ENCODE measurements at regions not wholly inside any gene's neighbourhood (a gene's known extent, or its start where the extent isn't known, plus 50 kb on each side); places are given as distances from the start of the nearest gene placed in this dataset.

GRCh38 chr7:46068159-46068558 is 147.1 kb upstream of the IGFBP3 start:
- no peak overlapping the region for H3K27ac ChIP-seq (ENCODE audit: low read depth in 1 of 2, low read length in 2 of 2)
- WGBS: 68% methylated on average over 2 of the region's 2 CpGs
- H3K27me3 ChIP-seq (ENCODE audit: control insufficient read depth in 4 of 4, insufficient read depth in 4 of 4, low read length in 3 of 4): no peaks in the 10 kb centered on the region

GRCh38 chr7:46059308-46060020 is 138.4 kb upstream of the IGFBP3 start:
- TF ChIP-seq TAF1 (conservative IDR thresholded peaks at IDR 0.05) (no peak), RAD21 (IDR thresholded peaks at IDR 0.05) (peak in 1 of 2 donors; percentile 10)
- Histone ChIP-seq H3K9ac (ENCODE audit: low read depth in 1 of 2, low read length in 2 of 2) (no peak overlapping the region), H3K36me3 (ENCODE audit: control insufficient read depth in 4 of 4, insufficient read depth in 3 of 4, low read depth in 1 of 4, low read length in 3 of 4) (no peaks in the 10 kb centered on the region), H3K9me3 (ENCODE audit: control insufficient read depth in 4 of 4, low read length in 3 of 4) (no peaks in the 10 kb centered on the region), H3K4me3 (ENCODE audit: low read depth in 1 of 3, low read length in 3 of 3) (no peak overlapping the region), H3K27me3 (ENCODE audit: control insufficient read depth in 4 of 4, insufficient read depth in 4 of 4, low read length in 3 of 4) (no peaks in the 10 kb centered on the region), H3K27ac (ENCODE audit: low read depth in 1 of 2, low read length in 2 of 2) (no peak overlapping the region), H3K4me1 (ENCODE audit: control insufficient read depth in 4 of 4, insufficient read depth in 4 of 4, low read length in 3 of 4) (no peaks in the 10 kb centered on the region)
- no peak for DNase-seq (ENCODE audit: low spot score)
- WGBS: 87% methylated on average over 7 of the region's 7 CpGs

More at GRCh38 chr7:46068159-46068558, 147.1 kb upstream of the IGFBP3 start:
- TF ChIP-seq FOXA2 (IDR thresholded peaks at IDR 0.05) (no peak), RAD21 (IDR thresholded peaks at IDR 0.05) (no peak), HNF4A (conservative IDR thresholded peaks at IDR 0.05) (no peak), FOXA1 (IDR thresholded peaks at IDR 0.05) (no peak), EGR1 (IDR thresholded peaks at IDR 0.05; ENCODE audit: low read depth in 2 of 2) (no peak), SP1 (IDR thresholded peaks at IDR 0.05) (no peak)
- Histone ChIP-seq H3K4me1 (ENCODE audit: control insufficient read depth in 4 of 4, insufficient read depth in 4 of 4, low read length in 3 of 4) (no peaks in the 10 kb centered on the region), H3K4me3 (ENCODE audit: low read depth in 1 of 3, low read length in 3 of 3) (no peak overlapping the region), H3K9ac (ENCODE audit: low read depth in 1 of 2, low read length in 2 of 2) (no peak overlapping the region), H3K36me3 (ENCODE audit: control insufficient read depth in 4 of 4, insufficient read depth in 3 of 4, low read depth in 1 of 4, low read length in 3 of 4) (no peaks in the 10 kb centered on the region), H3K9me3 (ENCODE audit: control insufficient read depth in 4 of 4, low read length in 3 of 4) (no peaks in the 10 kb centered on the region)
- DNase-seq (ENCODE audit: low spot score): no peak

- H3K9me3 ChIP-seq (ENCODE audit: control insufficient read depth in 4 of 4, low read length in 3 of 4): no peaks in the 10 kb centered on the region
- no peaks in the 10 kb centered on the region for H3K27me3 ChIP-seq (ENCODE audit: control insufficient read depth in 4 of 4, insufficient read depth in 4 of 4, low read length in 3 of 4)
- no peak overlapping the region for H3K27ac ChIP-seq (ENCODE audit: low read depth in 1 of 2, low read length in 2 of 2)
- no peaks in the 10 kb centered on the region for H3K4me1 ChIP-seq (ENCODE audit: control insufficient read depth in 4 of 4, insufficient read depth in 4 of 4, low read length in 3 of 4)
- DNase-seq (ENCODE audit: low spot score): no peak
- no peak overlapping the region for H3K9ac ChIP-seq (ENCODE audit: low read depth in 1 of 2, low read length in 2 of 2)
- 92% methylated on average over 4 of the region's 4 CpGs for WGBS
- no peaks in the 10 kb centered on the region for H3K36me3 ChIP-seq (ENCODE audit: control insufficient read depth in 4 of 4, insufficient read depth in 3 of 4, low read depth in 1 of 4, low read length in 3 of 4)
- TF ChIP-seq JUND (IDR thresholded peaks at IDR 0.05) (no peak), GABPA (IDR thresholded peaks at IDR 0.05 in 1 of 2, conservative IDR thresholded peaks at IDR 0.05 in 1 of 2) (no peak), EGR1 (IDR thresholded peaks at IDR 0.05; ENCODE audit: low read depth in 2 of 2) (no peak), FOXA1 (IDR thresholded peaks at IDR 0.05) (no peak), NR2F2 (IDR thresholded peaks at IDR 0.05) (no peak), TAF1 (conservative IDR thresholded peaks at IDR 0.05) (no peak), YY1 (IDR thresholded peaks at IDR 0.05) (no peak), ATF3 (IDR thresholded peaks at IDR 0.05) (no peak), FOXA2 (IDR thresholded peaks at IDR 0.05) (no peak), SP1 (IDR thresholded peaks at IDR 0.05) (no peak)
- no peak overlapping the region for H3K4me3 ChIP-seq (ENCODE audit: low read depth in 1 of 3, low read length in 3 of 3)
Observed at GRCh38 chr7:46058086-46058823, 137.2 kb upstream of the IGFBP3 start.

- H3K27me3 ChIP-seq (ENCODE audit: control insufficient read depth in 4 of 4, insufficient read depth in 4 of 4, low read length in 3 of 4): no peaks in the 10 kb centered on the region
- WGBS: 89% methylated on average over 4 of the region's 4 CpGs
- H3K36me3 ChIP-seq (ENCODE audit: control insufficient read depth in 4 of 4, insufficient read depth in 3 of 4, low read depth in 1 of 4, low read length in 3 of 4): no peaks in the 10 kb centered on the region
- no peaks in the 10 kb centered on the region for H3K9me3 ChIP-seq (ENCODE audit: control insufficient read depth in 4 of 4, low read length in 3 of 4)
- TF ChIP-seq SP1 (IDR thresholded peaks at IDR 0.05): no peak
- TF ChIP-seq HNF4G (IDR thresholded peaks at IDR 0.05): no peak
- no peak for TF ChIP-seq MAX (IDR thresholded peaks at IDR 0.05)
- no peak for TF ChIP-seq REST (IDR thresholded peaks at IDR 0.05)
- TF ChIP-seq NR2F2 (IDR thresholded peaks at IDR 0.05): no peak
- no peak for TF ChIP-seq YY1 (IDR thresholded peaks at IDR 0.05)
- TF ChIP-seq JUND (IDR thresholded peaks at IDR 0.05): no peak
- no peak for TF ChIP-seq GABPA (IDR thresholded peaks at IDR 0.05 in 1 of 2, conservative IDR thresholded peaks at IDR 0.05 in 1 of 2)
- no peak for TF ChIP-seq ZBTB33 (IDR thresholded peaks at IDR 0.05)
- TF ChIP-seq HNF4A (conservative IDR thresholded peaks at IDR 0.05): no peak
- no peaks in the 10 kb centered on the region for H3K4me1 ChIP-seq (ENCODE audit: control insufficient read depth in 4 of 4, insufficient read depth in 4 of 4, low read length in 3 of 4)
- H3K27ac ChIP-seq (ENCODE audit: low read depth in 1 of 2, low read length in 2 of 2): no peak overlapping the region
- no peak overlapping the region for H3K4me3 ChIP-seq (ENCODE audit: low read depth in 1 of 3, low read length in 3 of 3)
- H3K9ac ChIP-seq (ENCODE audit: low read depth in 1 of 2, low read length in 2 of 2): no peak overlapping the region
- no peak for DNase-seq (ENCODE audit: low spot score)
Observed at GRCh38 chr7:46054915-46055314, 133.8 kb upstream of the IGFBP3 start.

Data from liver (tissue), 7 donors.